Erythroblast (primary cell): ENCODE measurements at regions not wholly inside any gene's neighbourhood (a gene's known extent, or its start where the extent isn't known, plus 50 kb on each side); places are given as distances from the start of the nearest gene placed in this dataset.

ENCODE experiments used
- GATA1 ChIP-seq: IDR thresholded peaks from 2 replicates; pipeline ENCODE4 v1.6.1; 2011; ENCODE audit warnings: low read depth, mild to moderate bottlenecking, control low read depth, low read length, moderate library complexity
- POLR2A ChIP-seq: IDR thresholded peaks from 2 replicates; pipeline ENCODE4 v1.6.1; 2011; ENCODE audit warnings: mild to moderate bottlenecking, low read length

- TF ChIP-seq POLR2A: no peak
- TF ChIP-seq GATA1: no peak
Measured at GRCh38 chr10:64041185-64041988, 520.2 kb downstream of the REEP3 start.
